Endodermal cell (in vitro differentiated cells): ENCODE measurements at regions not wholly inside any gene's neighbourhood (a gene's known extent, or its start where the extent isn't known, plus 50 kb on each side); places are given as distances from the start of the nearest gene placed in this dataset.

ENCODE experiments used
- DNase-seq: peaks from one replicate; pipeline ENCODE4 v3.0.0-alpha.2; 2017
- H3K27ac ChIP-seq: 2 replicates; pipeline ENCODE4 v1.5.1; 2013; ENCODE audit warnings: mild to moderate bottlenecking, low read depth, low read length, moderate library complexity
- H3K27me3 ChIP-seq: 2 replicates; pipeline ENCODE4 v1.6.1; 2013; ENCODE audit warnings: mild to moderate bottlenecking, low read length, moderate library complexity; ENCODE audit not compliant: insufficient read depth, control insufficient read depth, poor library complexity, severe bottlenecking
- H3K36me3 ChIP-seq: 2 replicates; pipeline ENCODE4 v1.7.0; 2013; ENCODE audit warnings: mild to moderate bottlenecking, low read length, moderate library complexity; ENCODE audit not compliant: control insufficient read depth, insufficient read depth
- H3K4me1 ChIP-seq: one replicate; pipeline ENCODE4 v1.7.0; 2013; ENCODE audit warnings: low read length; ENCODE audit not compliant: control insufficient read depth, insufficient read depth
- H3K4me3 ChIP-seq: 2 replicates; pipeline ENCODE4 v1.5.1; 2013; ENCODE audit warnings: mild to moderate bottlenecking, low read length, moderate library complexity
- H3K9ac ChIP-seq: 2 replicates; pipeline ENCODE4 v1.6.1; 2013; ENCODE audit warnings: mild to moderate bottlenecking, low read length, moderate library complexity; ENCODE audit not compliant: poor library complexity, severe bottlenecking; ENCODE audit errors: extremely low read depth
- H3K9me3 ChIP-seq: 2 replicates; pipeline ENCODE4 v1.6.1; 2013; ENCODE audit warnings: mild to moderate bottlenecking, low read length, moderate library complexity; ENCODE audit not compliant: control insufficient read depth
- H3K27ac Mint-ChIP-seq: 2 replicates; pipeline ENCODE4 v1.8.0; 2020; ENCODE audit warnings: mixed read lengths
- H3K27me3 Mint-ChIP-seq: 2 replicates; pipeline ENCODE4 v1.8.0; 2021; ENCODE audit warnings: mild to moderate bottlenecking, mixed read lengths; ENCODE audit not compliant: insufficient read depth
- H3K36me3 Mint-ChIP-seq: 2 replicates; pipeline ENCODE4 v1.8.0; 2020; ENCODE audit warnings: low read depth, mixed read lengths
- H3K4me1 Mint-ChIP-seq: 2 replicates; pipeline ENCODE4 v1.8.0; 2020; ENCODE audit warnings: mixed read lengths
- H3K4me3 Mint-ChIP-seq: 2 replicates; pipeline ENCODE4 v1.8.0; 2020; ENCODE audit warnings: mild to moderate bottlenecking, moderate library complexity, mixed read lengths
- H3K9me3 Mint-ChIP-seq: 2 replicates; pipeline ENCODE4 v1.8.0; 2020; ENCODE audit warnings: mild to moderate bottlenecking, mixed read lengths
- CTCF ChIP-seq: fragments of 200-600 bp; sonication (generic); conservative IDR thresholded peaks from 2 replicates; pipeline ENCODE4 v1.5.0; 2021; ENCODE audit warnings: antibody characterized with exemption, mild to moderate bottlenecking
- WGBS, 2 experiments: methylation state at CpG; one replicate each; pipeline versions ENCODE4 v1.1.5 to v1.1.7; 2013; ENCODE audit warnings: missing lambda C conversion rate in 2 of 2, mixed read lengths in 1 of 2; ENCODE audit not compliant: insufficient coverage in 1 of 2, insufficient read length in 1 of 2; 5-methylcytosine and 5-hydroxymethylcytosine counted together

DNA sequence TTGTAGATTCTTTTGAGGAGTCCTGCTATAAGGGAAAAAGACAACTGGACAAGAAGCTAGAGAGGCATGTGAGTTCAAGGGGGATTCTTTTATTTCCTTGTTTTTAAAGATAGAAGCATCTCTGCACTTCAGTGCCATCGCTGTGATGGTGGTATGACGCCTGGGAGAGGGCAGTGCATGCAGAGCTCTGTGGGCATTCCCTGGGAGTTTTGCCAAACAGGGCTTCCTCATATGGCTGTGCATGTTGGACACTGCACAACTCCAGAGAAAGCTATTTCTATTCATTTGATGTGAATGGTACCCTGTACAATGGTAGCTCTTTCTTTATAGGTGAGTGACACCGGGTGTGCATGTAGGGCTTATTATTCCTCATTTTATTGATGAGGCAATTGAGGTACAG, 599.5 kb upstream of the DPP6 start:
- Histone ChIP-seq H3K27ac (no peak overlapping the region), H3K9me3 (peaks cover 97% of the 10 kb centered on the region), H3K9ac (no peak overlapping the region), H3K4me1 (no peaks in the 10 kb centered on the region), H3K27me3 (no peaks in the 10 kb centered on the region), H3K4me3 (no peak overlapping the region), H3K36me3 (no peaks in the 10 kb centered on the region)
- Mint-ChIP-seq H3K27ac (no peak overlapping the region), H3K27me3 (no peaks in the 10 kb centered on the region), H3K36me3 (peaks cover 2% of the 10 kb centered on the region), H3K4me3 (no peak overlapping the region), H3K4me1 (no peaks in the 10 kb centered on the region), H3K9me3 (peaks cover 91% of the 10 kb centered on the region)
- DNase-seq = no peak
- no peak for TF ChIP-seq CTCF
- WGBS, 2 experiments = 37 to 50% methylated on average over 2 to 3 of the region's 3 CpGs

- no peak for DNase-seq
- Histone ChIP-seq H3K36me3 (no peaks in the 10 kb centered on the region), H3K9me3 (peaks cover 96% of the 10 kb centered on the region), H3K4me1 (no peaks in the 10 kb centered on the region), H3K9ac (no peak overlapping the region), H3K27ac (no peak overlapping the region), H3K4me3 (no peak overlapping the region), H3K27me3 (no peaks in the 10 kb centered on the region)
- Mint-ChIP-seq H3K9me3 (peaks cover 97% of the 10 kb centered on the region), H3K27ac (no peak overlapping the region), H3K4me1 (no peaks in the 10 kb centered on the region), H3K27me3 (no peaks in the 10 kb centered on the region), H3K36me3 (peaks cover 2% of the 10 kb centered on the region), H3K4me3 (no peak overlapping the region)
- TF ChIP-seq CTCF = no peak
- WGBS, 2 experiments = 81 to 93% methylated on average over 9 of the region's 9 CpGs
Measured at GRCh38 chr7:153454306-153454705, 597.9 kb upstream of the DPP6 start.

DNA sequence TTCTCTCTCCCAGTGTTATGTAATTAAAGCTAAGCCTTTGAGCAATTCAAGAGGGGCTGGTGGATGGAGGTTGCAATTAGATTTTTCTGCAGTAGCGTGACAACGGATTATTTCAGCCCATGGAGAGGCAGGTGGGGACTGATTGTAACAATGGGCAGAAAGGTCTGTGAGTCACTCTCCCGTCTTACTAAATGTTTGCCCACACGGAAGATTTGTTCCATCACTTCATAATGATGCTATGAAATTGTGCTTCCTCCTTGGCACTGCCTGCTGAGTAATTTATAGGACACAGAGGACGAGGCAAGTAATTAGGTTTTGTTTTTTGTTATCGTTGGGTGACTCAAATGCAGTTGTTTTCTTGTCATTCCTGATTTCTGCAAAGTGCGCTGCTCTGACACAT, 594.5 kb upstream of the DPP6 start:
- Histone ChIP-seq H3K27me3 (no peaks in the 10 kb centered on the region), H3K9me3 (peaks cover 90% of the 10 kb centered on the region), H3K4me1 (no peaks in the 10 kb centered on the region), H3K9ac (no peak overlapping the region), H3K27ac (no peak overlapping the region), H3K4me3 (no peak overlapping the region), H3K36me3 (no peaks in the 10 kb centered on the region)
- Mint-ChIP-seq H3K4me1 (no peaks in the 10 kb centered on the region), H3K36me3 (peaks cover 4% of the 10 kb centered on the region), H3K9me3 (peaks cover 91% of the 10 kb centered on the region), H3K27ac (no peak overlapping the region), H3K27me3 (no peaks in the 10 kb centered on the region), H3K4me3 (no peak overlapping the region)
- 68 to 80% methylated on average over 5 to 7 of the region's 7 CpGs for WGBS, 2 experiments
- no peak for DNase-seq
- no peak for TF ChIP-seq CTCF
